ENCODE measurements at regions not wholly inside any gene's neighbourhood (a gene's known extent, or its start where the extent isn't known, plus 50 kb on each side); places are given as distances from the start of the nearest gene placed in this dataset.

- no peak for DNase-seq (ENCODE audit: low spot score)
- no peaks in the 10 kb centered on the region for H3K36me3 ChIP-seq (ENCODE audit: control insufficient read depth in 4 of 4, insufficient read depth in 3 of 4, low read depth in 1 of 4, low read length in 3 of 4)
- no peaks in the 10 kb centered on the region for H3K9me3 ChIP-seq (ENCODE audit: control insufficient read depth in 4 of 4, low read length in 3 of 4)
- no peak overlapping the region for H3K27ac ChIP-seq (ENCODE audit: low read depth in 1 of 2, low read length in 2 of 2)
- H3K4me1 ChIP-seq (ENCODE audit: control insufficient read depth in 4 of 4, insufficient read depth in 4 of 4, low read length in 3 of 4) = peaks cover 0 to 9% (median 3%) of the 10 kb centered on the region in 4 donors
- no peak overlapping the region for H3K9ac ChIP-seq (ENCODE audit: low read depth in 1 of 2, low read length in 2 of 2)
- TF ChIP-seq FOXA2 (IDR thresholded peaks at IDR 0.05) = peak; percentile 64
- peak; percentile 24 for TF ChIP-seq SP1 (IDR thresholded peaks at IDR 0.05)
- TF ChIP-seq HNF4A (conservative IDR thresholded peaks at IDR 0.05) = peak; percentile 39 to 54
- no peak for TF ChIP-seq REST (IDR thresholded peaks at IDR 0.05)
- no peaks in the 10 kb centered on the region for H3K27me3 ChIP-seq (ENCODE audit: control insufficient read depth in 4 of 4, insufficient read depth in 4 of 4, low read length in 3 of 4)
- WGBS = 26% methylated on average over 3 of the region's 3 CpGs
- no peak overlapping the region for H3K4me3 ChIP-seq (ENCODE audit: low read depth in 1 of 3, low read length in 3 of 3)
Measured at GRCh38 chr2:18232731-18233438, 327.6 kb downstream of the RDH14 start.

GRCh38 chr2:18230668-18231067, 329.8 kb downstream of the RDH14 start:
- peaks cover 0 to 9% (median 3%) of the 10 kb centered on the region in 4 donors for H3K4me1 ChIP-seq (ENCODE audit: control insufficient read depth in 4 of 4, insufficient read depth in 4 of 4, low read length in 3 of 4)
- H3K36me3 ChIP-seq (ENCODE audit: control insufficient read depth in 4 of 4, insufficient read depth in 3 of 4, low read depth in 1 of 4, low read length in 3 of 4) = no peaks in the 10 kb centered on the region
- no peak overlapping the region for H3K9ac ChIP-seq (ENCODE audit: low read depth in 1 of 2, low read length in 2 of 2)
- DNase-seq (ENCODE audit: low spot score) = no peak
- H3K9me3 ChIP-seq (ENCODE audit: control insufficient read depth in 4 of 4, low read length in 3 of 4) = no peaks in the 10 kb centered on the region
- no peaks in the 10 kb centered on the region for H3K27me3 ChIP-seq (ENCODE audit: control insufficient read depth in 4 of 4, insufficient read depth in 4 of 4, low read length in 3 of 4)
- TF ChIP-seq HNF4A (conservative IDR thresholded peaks at IDR 0.05) = peak; percentile 60 to 65
- peak; percentile 17 for TF ChIP-seq HNF4G (IDR thresholded peaks at IDR 0.05)
- no peak for TF ChIP-seq RAD21 (IDR thresholded peaks at IDR 0.05)
- WGBS = 33% methylated on average over 1 of the region's 1 CpG
- H3K4me3 ChIP-seq (ENCODE audit: low read depth in 1 of 3, low read length in 3 of 3) = no peak overlapping the region
- H3K27ac ChIP-seq (ENCODE audit: low read depth in 1 of 2, low read length in 2 of 2) = no peak overlapping the region

- no peak for DNase-seq (ENCODE audit: low spot score)
- no peak overlapping the region for H3K4me3 ChIP-seq (ENCODE audit: low read depth in 1 of 3, low read length in 3 of 3)
- no peaks in the 10 kb centered on the region for H3K9me3 ChIP-seq (ENCODE audit: control insufficient read depth in 4 of 4, low read length in 3 of 4)
- no peaks in the 10 kb centered on the region for H3K36me3 ChIP-seq (ENCODE audit: control insufficient read depth in 4 of 4, insufficient read depth in 3 of 4, low read depth in 1 of 4, low read length in 3 of 4)
- H3K27me3 ChIP-seq (ENCODE audit: control insufficient read depth in 4 of 4, insufficient read depth in 4 of 4, low read length in 3 of 4) = no peaks in the 10 kb centered on the region
- TF ChIP-seq HNF4G (IDR thresholded peaks at IDR 0.05) (no peak), HNF4A (conservative IDR thresholded peaks at IDR 0.05) (no peak), MAX (IDR thresholded peaks at IDR 0.05) (no peak), EGR1 (IDR thresholded peaks at IDR 0.05; ENCODE audit: low read depth in 2 of 2) (no peak), CTCF (IDR thresholded peaks at IDR 0.05; ENCODE audit: low read depth, low read length, missing input control) (peak; percentile 11), ZBTB33 (IDR thresholded peaks at IDR 0.05) (no peak), RXRA (IDR thresholded peaks at IDR 0.05) (no peak), ATF3 (IDR thresholded peaks at IDR 0.05) (no peak), NR2F2 (IDR thresholded peaks at IDR 0.05) (no peak), YY1 (IDR thresholded peaks at IDR 0.05) (no peak), GABPA (IDR thresholded peaks at IDR 0.05 in 1 of 2, conservative IDR thresholded peaks at IDR 0.05 in 1 of 2) (no peak), SP1 (IDR thresholded peaks at IDR 0.05) (no peak), RAD21 (IDR thresholded peaks at IDR 0.05) (peak; percentile 21 to 40)
- H3K4me1 ChIP-seq (ENCODE audit: control insufficient read depth in 4 of 4, insufficient read depth in 4 of 4, low read length in 3 of 4) = no peaks in the 10 kb centered on the region
- 0% methylated on average over 1 of the region's 1 CpG for WGBS
- no peak overlapping the region for H3K9ac ChIP-seq (ENCODE audit: low read depth in 1 of 2, low read length in 2 of 2)
- no peak overlapping the region for H3K27ac ChIP-seq (ENCODE audit: low read depth in 1 of 2, low read length in 2 of 2)
Measured at GRCh38 chr2:18219676-18220075, 340.8 kb downstream of the RDH14 start.

Data from liver (tissue), 8 donors.